ENCODE measurements at regions not wholly inside any gene's neighbourhood (a gene's known extent, or its start where the extent isn't known, plus 50 kb on each side); places are given as distances from the start of the nearest gene placed in this dataset.
A peak's percentile ranks its signal among the peaks of the same experiment; 100 is the strongest.

- no peak overlapping the region for H3K4me3 ChIP-seq (ENCODE audit: low read length)
- DNase-seq (ENCODE audit: low read depth): no peak
- no peak for TF ChIP-seq CTCF (conservative IDR thresholded peaks at IDR 0.05; ENCODE audit: low read depth, low read length)
Measured at GRCh38 chr3:176491084-176491483, 706.2 kb downstream of the TBL1XR1 start.

GRCh38 chr3:176490357-176490756 is 706.9 kb downstream of the TBL1XR1 start:
- TF ChIP-seq CTCF (conservative IDR thresholded peaks at IDR 0.05; ENCODE audit: low read depth, low read length): no peak
- H3K4me3 ChIP-seq (ENCODE audit: low read length): no peak overlapping the region
- DNase-seq (ENCODE audit: low read depth): no peak

GRCh38 chr3:176479248-176479647 is 718.0 kb downstream of the TBL1XR1 start:
- H3K4me3 ChIP-seq (ENCODE audit: low read length): no peak overlapping the region
- DNase-seq (ENCODE audit: low read depth): no peak
- TF ChIP-seq CTCF (conservative IDR thresholded peaks at IDR 0.05; ENCODE audit: low read depth, low read length): no peak

GRCh38 chr3:176469694-176470205 is 727.5 kb downstream of the TBL1XR1 start:
- H3K4me3 ChIP-seq (ENCODE audit: low read length): no peak overlapping the region
- peak; percentile 86 for DNase-seq (ENCODE audit: low read depth)
- TF ChIP-seq CTCF (conservative IDR thresholded peaks at IDR 0.05; ENCODE audit: low read depth, low read length): no peak

GRCh38 chr3:176463610-176464009 is 733.7 kb downstream of the TBL1XR1 start:
- H3K4me3 ChIP-seq (ENCODE audit: low read length): no peak overlapping the region
- TF ChIP-seq CTCF (conservative IDR thresholded peaks at IDR 0.05; ENCODE audit: low read depth, low read length): no peak
- no peak for DNase-seq (ENCODE audit: low read depth)

GRCh38 chr3:176447369-176447768 is 749.9 kb downstream of the TBL1XR1 start:
- H3K4me3 ChIP-seq (ENCODE audit: low read length): no peak overlapping the region
- TF ChIP-seq CTCF (conservative IDR thresholded peaks at IDR 0.05; ENCODE audit: low read depth, low read length): no peak
- DNase-seq (ENCODE audit: low read depth): no peak

- no peak for DNase-seq (ENCODE audit: low read depth)
- TF ChIP-seq CTCF (conservative IDR thresholded peaks at IDR 0.05; ENCODE audit: low read depth, low read length): no peak
- no peak overlapping the region for H3K4me3 ChIP-seq (ENCODE audit: low read length)
Measured at GRCh38 chr3:176442326-176442725, 755.0 kb downstream of the TBL1XR1 start.
